Esophagus (tissue), 2 donors: ENCODE measurements at regions not wholly inside any gene's neighbourhood (a gene's known extent, or its start where the extent isn't known, plus 50 kb on each side); places are given as distances from the start of the nearest gene placed in this dataset.
A peak's percentile ranks its signal among the peaks of the same experiment; 100 is the strongest.
"Not testable (repeated sequence)": the region's sequence is repeated elsewhere in the genome, so short reads cannot be mapped to it uniquely, and the experiment has no call there.

Experiments used
- H3K27ac ChIP-seq, 2 donors: one replicate each; pipeline ENCODE4 v1.5.1; 2013; ENCODE audit warnings: low read depth in 2 of 2, mild to moderate bottlenecking in 2 of 2, inconsistent platforms in 1 of 2, low read length in 1 of 2, moderate library complexity in 1 of 2
- H3K27me3 ChIP-seq, 2 donors: one replicate each; pipeline ENCODE4 v1.6.1; 2013; ENCODE audit warnings: low read length in 2 of 2, control low read depth in 1 of 2, mild to moderate bottlenecking in 1 of 2; ENCODE audit not compliant: insufficient read depth in 2 of 2, control insufficient read depth in 1 of 2
- H3K36me3 ChIP-seq, 2 donors: one replicate each; pipeline ENCODE4 v1.6.1; 2013; ENCODE audit warnings: low read length in 1 of 2; ENCODE audit not compliant: control insufficient read depth in 2 of 2, insufficient read depth in 2 of 2
- H3K4me1 ChIP-seq, 2 donors: one replicate each; pipeline ENCODE4 v1.6.1; 2013; ENCODE audit warnings: low read length in 1 of 2; ENCODE audit not compliant: control insufficient read depth in 2 of 2, insufficient read depth in 2 of 2
- H3K4me3 ChIP-seq, 2 donors: one replicate each; pipeline ENCODE4 v1.5.1; 2013; ENCODE audit warnings: low read length in 2 of 2, mild to moderate bottlenecking in 2 of 2, low read depth in 1 of 2, moderate library complexity in 1 of 2
- H3K9me3 ChIP-seq, 2 donors: one replicate each; pipeline ENCODE4 v1.6.1; 2013; ENCODE audit warnings: mild to moderate bottlenecking in 2 of 2, low read depth in 1 of 2, low read length in 1 of 2, moderate library complexity in 1 of 2; ENCODE audit not compliant: control insufficient read depth in 2 of 2, insufficient read depth in 1 of 2
- WGBS, 2 donors: extraction: QIAGEN DNeasy Blood & Tissue Kit; methylation state at CpG; one replicate each; pipeline ENCODE4 v1.1.7; 2013; 5-methylcytosine and 5-hydroxymethylcytosine counted together
- donor health status: healthy with polysubstance abuse.
- donor health status: Bipolar disorder and iron deficiency.

- not testable (repeated sequence) for H3K27ac ChIP-seq, H3K4me1 ChIP-seq, H3K36me3 ChIP-seq, H3K27me3 ChIP-seq, H3K9me3 ChIP-seq, H3K4me3 ChIP-seq
Observed at GRCh38 chr20:18876394-18876793, 62.8 kb downstream of the SCP2D1 start.

DNA sequence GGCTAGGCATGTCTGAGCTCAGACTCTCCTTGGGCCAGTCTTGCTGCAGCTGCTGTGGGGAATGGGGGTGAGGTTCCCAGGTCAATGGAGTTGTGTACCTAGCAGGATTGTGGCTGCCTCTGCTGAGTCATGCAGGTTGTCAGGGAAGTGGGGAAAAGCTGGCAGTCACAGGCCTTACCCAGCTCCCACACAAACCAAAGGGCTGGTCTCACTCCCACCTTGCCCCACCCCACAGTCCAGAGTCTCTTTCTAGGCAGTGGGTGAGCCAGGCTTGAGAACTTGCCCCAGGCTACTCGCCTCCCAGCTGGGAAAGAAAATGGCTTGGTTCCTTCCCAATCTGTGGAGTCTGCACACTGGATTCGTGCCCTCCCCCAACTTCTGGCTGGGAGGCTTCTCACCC lies 65.7 kb downstream of the SCP2D1 start:
- Histone ChIP-seq H3K4me3 (no peak overlapping the region), H3K9me3 (no peaks in the 10 kb centered on the region), H3K4me1 (peaks cover 0 to 9% of the 10 kb centered on the region in 2 donors), H3K27me3 (no peaks in the 10 kb centered on the region), H3K27ac (peak overlapping the region; percentile 66 to 83), H3K36me3 (no peaks in the 10 kb centered on the region)
- 47 to 53% methylated on average over 2 of the region's 2 CpGs for WGBS, 2 donors

DNA sequence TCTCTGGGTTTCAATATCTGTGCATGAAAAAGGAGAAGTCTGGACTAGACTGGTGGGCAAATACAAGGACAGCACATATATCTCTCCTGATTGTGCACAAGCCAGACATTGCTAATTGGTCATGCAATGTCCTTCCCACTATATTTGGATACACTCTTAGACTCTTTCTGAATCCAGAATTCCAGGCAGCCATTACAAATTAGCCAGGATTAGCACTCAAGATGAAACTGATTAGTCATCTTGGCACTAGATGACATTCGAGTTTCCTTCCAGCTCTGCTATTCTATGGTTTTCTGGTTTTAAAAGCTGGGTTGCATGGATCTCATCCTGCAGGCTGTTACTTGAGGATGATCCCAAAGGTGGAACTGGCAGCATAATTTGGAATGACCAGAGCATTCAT lies 73.2 kb downstream of the SCP2D1 start:
- H3K9me3 ChIP-seq = no peaks in the 10 kb centered on the region
- no peaks in the 10 kb centered on the region for H3K36me3 ChIP-seq
- H3K27ac ChIP-seq = no peak overlapping the region
- H3K4me1 ChIP-seq = no peaks in the 10 kb centered on the region
- no peak overlapping the region for H3K4me3 ChIP-seq
- no peaks in the 10 kb centered on the region for H3K27me3 ChIP-seq
- 19 to 34% methylated on average over 1 of the region's 1 CpG for WGBS, 2 donors

DNA sequence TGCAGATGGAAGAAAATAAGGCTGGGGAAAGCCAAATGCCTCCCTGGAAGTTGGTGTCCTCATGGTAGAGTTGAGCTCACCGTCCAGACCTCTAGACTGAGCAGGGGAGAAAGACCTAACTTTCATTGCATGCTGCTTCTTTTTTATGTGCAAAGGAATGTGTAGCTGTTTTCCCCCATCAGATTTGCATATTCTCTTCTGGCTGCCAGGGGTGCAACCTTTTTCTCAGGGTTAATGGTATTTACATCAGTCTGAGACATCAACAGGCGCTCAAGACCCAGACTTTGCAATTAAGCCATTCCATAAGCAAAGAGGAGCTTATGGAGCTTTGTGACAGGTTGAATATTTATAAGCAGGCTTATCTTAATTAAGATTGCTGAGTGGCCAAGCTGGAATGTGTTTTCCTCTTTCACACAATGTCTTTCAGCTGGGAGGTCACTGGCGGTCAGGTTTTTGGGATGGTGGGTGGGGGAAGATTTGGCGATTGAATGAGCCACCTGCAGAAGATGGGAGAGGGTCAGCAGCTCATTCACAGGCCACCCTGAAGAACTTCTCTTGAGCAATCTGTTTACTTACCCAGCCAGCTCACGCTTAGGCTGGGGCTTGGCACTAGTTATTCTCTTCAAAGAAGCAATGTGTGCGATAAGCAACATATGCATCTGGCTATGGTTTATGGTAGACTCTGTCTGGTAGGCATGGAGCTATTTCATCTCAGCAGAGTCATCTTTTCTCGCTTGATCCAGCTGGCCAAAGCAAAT lies 88.6 kb downstream of the SCP2D1 start:
- no peaks in the 10 kb centered on the region for H3K27me3 ChIP-seq
- H3K9me3 ChIP-seq = no peaks in the 10 kb centered on the region
- no peaks in the 10 kb centered on the region for H3K4me1 ChIP-seq
- 63 to 67% methylated on average over 7 of the region's 7 CpGs for WGBS, 2 donors
- H3K27ac ChIP-seq = no peak overlapping the region
- H3K36me3 ChIP-seq = no peaks in the 10 kb centered on the region
- H3K4me3 ChIP-seq = no peak overlapping the region

GRCh38 chr20:18904192-18904591 lies 90.6 kb downstream of the SCP2D1 start:
- H3K4me1 ChIP-seq = no peaks in the 10 kb centered on the region
- 44 to 55% methylated on average over 4 of the region's 4 CpGs for WGBS, 2 donors
- H3K9me3 ChIP-seq = no peaks in the 10 kb centered on the region
- no peaks in the 10 kb centered on the region for H3K27me3 ChIP-seq
- no peak overlapping the region for H3K27ac ChIP-seq
- no peaks in the 10 kb centered on the region for H3K36me3 ChIP-seq
- H3K4me3 ChIP-seq = no peak overlapping the region

GRCh38 chr20:18904624-18905023 lies 91.0 kb downstream of the SCP2D1 start:
- WGBS, 2 donors = 65 to 70% methylated on average over 5 of the region's 5 CpGs
- no peaks in the 10 kb centered on the region for H3K27me3 ChIP-seq
- no peaks in the 10 kb centered on the region for H3K36me3 ChIP-seq
- H3K27ac ChIP-seq = no peak overlapping the region
- H3K4me1 ChIP-seq = no peaks in the 10 kb centered on the region
- no peaks in the 10 kb centered on the region for H3K9me3 ChIP-seq
- no peak overlapping the region for H3K4me3 ChIP-seq

DNA sequence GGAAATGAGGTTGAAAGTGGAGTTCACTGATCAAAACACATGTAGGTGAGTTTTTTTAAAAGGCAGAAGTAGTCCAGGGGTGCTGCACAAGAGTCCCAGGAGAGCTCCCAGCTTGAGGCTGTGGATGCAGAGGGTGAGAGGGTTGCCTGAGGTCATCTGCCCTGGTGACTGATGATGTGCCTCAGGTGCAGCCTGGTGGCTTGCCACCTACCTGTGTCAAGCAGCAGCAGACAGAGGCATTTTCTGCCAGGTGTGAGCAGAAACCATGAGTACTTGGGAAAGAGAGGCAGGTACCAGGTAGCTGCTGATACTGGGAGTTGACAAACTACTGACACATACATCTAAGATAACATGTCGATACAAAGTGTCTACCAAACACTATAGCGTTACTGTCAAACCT lies 92.5 kb downstream of the SCP2D1 start:
- Histone ChIP-seq H3K27me3 (no peaks in the 10 kb centered on the region), H3K4me1 (no peaks in the 10 kb centered on the region), H3K9me3 (no peaks in the 10 kb centered on the region), H3K36me3 (no peaks in the 10 kb centered on the region), H3K4me3 (no peak overlapping the region), H3K27ac (no peak overlapping the region)
- WGBS, 2 donors = 67 to 75% methylated on average over 2 of the region's 2 CpGs

DNA sequence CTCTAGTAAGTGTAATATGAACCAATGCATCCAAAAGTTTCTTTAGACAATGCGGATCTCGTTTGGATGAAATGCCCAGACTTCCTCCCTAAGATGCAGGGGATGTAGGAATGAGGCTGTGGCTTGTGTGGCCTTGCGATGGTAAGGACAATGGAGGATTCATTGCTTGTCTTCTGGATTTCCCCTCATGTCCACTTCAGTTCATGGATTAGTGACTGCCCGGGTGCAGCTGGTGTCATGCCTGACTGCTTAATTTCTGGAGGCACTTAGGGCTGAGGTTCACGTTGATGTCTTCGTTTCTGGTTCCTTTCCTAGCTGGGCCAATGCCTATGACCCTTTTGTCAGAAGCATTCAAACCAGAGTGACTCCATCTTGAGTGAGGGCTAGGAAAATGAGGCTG lies 93.8 kb downstream of the SCP2D1 start:
- no peak overlapping the region for H3K4me3 ChIP-seq
- no peaks in the 10 kb centered on the region for H3K9me3 ChIP-seq
- no peaks in the 10 kb centered on the region for H3K36me3 ChIP-seq
- 82 to 84% methylated on average over 6 of the region's 6 CpGs for WGBS, 2 donors
- H3K4me1 ChIP-seq = no peaks in the 10 kb centered on the region
- H3K27ac ChIP-seq = no peak overlapping the region
- no peaks in the 10 kb centered on the region for H3K27me3 ChIP-seq

- Histone ChIP-seq H3K36me3 (no peaks in the 10 kb centered on the region), H3K27me3 (no peaks in the 10 kb centered on the region), H3K9me3 (no peaks in the 10 kb centered on the region), H3K27ac (no peak overlapping the region), H3K4me1 (no peaks in the 10 kb centered on the region), H3K4me3 (no peak overlapping the region)
- 57 to 62% methylated on average over 3 of the region's 3 CpGs for WGBS, 2 donors
Observed at GRCh38 chr20:18908109-18908508, 94.5 kb downstream of the SCP2D1 start.

DNA sequence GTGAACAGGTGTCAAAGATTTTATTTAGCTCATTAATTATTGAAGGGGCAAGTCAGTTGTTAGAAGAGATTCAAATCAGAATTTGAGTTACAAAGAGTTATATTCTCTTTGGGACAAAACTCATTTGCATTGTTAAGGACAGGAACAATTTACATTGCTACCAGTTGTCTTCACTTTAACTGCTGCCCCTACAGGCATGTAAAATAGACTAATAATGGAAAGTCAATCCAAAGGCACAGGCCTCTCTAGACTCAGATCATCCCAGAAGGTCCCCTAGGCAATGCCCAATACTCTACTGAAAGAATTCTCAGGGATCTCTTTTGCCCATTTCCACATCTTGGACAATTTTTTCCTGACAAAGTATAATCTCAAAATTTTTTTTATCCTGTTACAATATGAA lies 95.7 kb downstream of the SCP2D1 start:
- Histone ChIP-seq H3K36me3 (no peaks in the 10 kb centered on the region), H3K4me3 (no peak overlapping the region), H3K27me3 (no peaks in the 10 kb centered on the region), H3K27ac (no peak overlapping the region), H3K9me3 (no peaks in the 10 kb centered on the region), H3K4me1 (no peaks in the 10 kb centered on the region)
